VCaP (cell line): ENCODE measurements at regions not wholly inside any gene's neighbourhood (a gene's known extent, or its start where the extent isn't known, plus 50 kb on each side); places are given as distances from the start of the nearest gene placed in this dataset.

ENCODE experiments used
- H3K27ac ChIP-seq: fragments of 450-650 bp; 2 replicates; pipeline ENCODE4 v1.5.1; 2017
- CTCF ChIP-seq: fragments of 450-650 bp; conservative IDR thresholded peaks from 2 replicates; pipeline ENCODE4 v1.5.1; 2017; ENCODE audit warnings: mild to moderate bottlenecking, moderate library complexity

DNA sequence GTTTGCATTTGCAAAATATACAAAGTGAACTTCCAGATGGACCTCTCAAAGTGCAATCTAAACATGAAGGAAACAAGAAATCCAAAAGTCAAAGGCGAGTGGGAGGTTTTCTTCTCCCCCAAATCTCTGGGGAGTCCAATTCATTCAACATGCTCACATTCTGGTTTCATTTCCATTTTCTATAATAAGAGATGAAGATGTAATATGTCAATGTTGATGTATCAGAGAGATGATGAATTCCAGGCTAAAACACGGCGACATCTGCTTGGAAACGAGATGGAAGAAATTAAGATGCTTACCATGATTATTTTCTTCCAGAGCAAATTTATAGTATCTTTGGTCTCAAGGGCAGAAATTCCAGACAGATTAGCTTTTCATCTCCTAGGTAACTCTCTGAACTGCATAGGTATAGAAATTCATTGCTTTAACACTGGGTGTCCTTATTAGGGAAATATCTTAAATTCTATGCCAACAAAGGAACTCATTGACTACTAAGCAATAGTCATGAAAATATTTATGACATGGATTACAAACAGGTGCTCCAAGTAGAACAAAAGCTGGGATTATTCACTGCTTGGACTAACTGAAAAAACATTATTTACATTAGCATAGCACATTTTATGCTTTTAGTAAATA, 287.9 kb downstream of the SEC61B start:
- no peak overlapping the region for H3K27ac ChIP-seq

DNA sequence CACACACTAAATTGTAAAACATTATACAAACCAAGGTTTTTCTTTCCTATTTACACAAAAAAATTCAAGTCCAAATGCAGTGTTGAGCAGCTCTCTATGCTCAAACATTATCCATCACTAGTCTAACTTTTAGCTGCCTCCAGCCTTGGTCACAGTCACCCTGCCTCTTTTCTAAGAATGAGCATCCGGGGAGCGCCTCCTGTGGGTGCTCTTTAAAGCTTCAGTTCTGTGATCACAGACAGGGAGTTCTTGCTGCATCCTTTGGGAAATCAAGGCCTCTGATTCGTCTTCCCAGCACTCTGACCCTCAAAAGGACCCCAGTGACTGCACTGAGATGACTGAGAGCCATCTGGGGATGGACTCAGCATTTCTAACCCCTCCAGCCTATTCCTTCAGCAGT, 289.6 kb downstream of the SEC61B start:
- H3K27ac ChIP-seq = no peak overlapping the region

More for the DNA sequence above, 287.9 kb downstream of the SEC61B start:
- TF ChIP-seq CTCF = no peak

GRCh38 chr9:99513441-99514112, 291.5 kb downstream of the SEC61B start:
- no peak for TF ChIP-seq CTCF
- H3K27ac ChIP-seq = no peak overlapping the region

More for the DNA sequence above, 289.6 kb downstream of the SEC61B start:
- TF ChIP-seq CTCF = no peak

GRCh38 chr9:99515093-99515492, 293.0 kb downstream of the SEC61B start:
- TF ChIP-seq CTCF = no peak

DNA sequence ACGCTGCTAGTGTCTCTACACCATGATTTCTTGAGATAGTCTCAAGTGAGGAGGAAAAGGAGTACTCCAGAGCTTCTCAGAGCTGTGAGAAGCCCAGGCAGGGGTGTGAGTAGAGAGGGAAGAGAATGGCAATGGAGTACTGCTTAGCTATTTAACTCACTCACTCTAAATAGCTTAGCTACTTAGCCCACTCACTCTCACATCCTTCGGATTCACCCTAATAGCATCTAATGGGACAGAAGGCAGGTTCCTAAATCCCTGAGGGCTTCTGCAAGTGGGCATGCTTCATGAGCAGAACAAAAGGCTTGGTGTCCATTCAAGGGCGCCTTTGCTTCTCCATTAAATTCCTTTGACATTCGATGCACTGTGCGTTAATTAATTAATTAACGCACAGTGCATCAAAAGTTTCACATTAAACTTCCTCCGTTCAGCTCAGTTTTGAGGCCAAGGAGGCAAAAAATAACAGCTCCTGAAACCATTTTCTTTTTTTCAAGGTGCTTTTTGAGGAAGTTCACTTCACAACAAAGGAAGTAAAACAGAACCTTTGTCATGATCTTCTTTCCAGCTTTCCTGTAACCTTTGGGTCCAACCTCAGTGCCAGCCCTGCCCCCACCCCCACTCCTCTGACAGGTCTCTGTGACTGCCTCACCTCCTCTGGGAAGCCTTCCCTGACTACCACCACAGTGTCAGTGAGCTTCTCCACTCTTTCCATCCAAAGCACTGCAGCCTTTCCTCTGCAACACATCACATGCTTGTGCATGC, 294.0 kb downstream of the SEC61B start:
- TF ChIP-seq CTCF = no peak
- H3K27ac ChIP-seq = no peak overlapping the region

More at GRCh38 chr9:99515093-99515492, 293.0 kb downstream of the SEC61B start:
- no peak overlapping the region for H3K27ac ChIP-seq

GRCh38 chr9:99516657-99517049, 294.6 kb downstream of the SEC61B start:
- no peak for TF ChIP-seq CTCF
- no peak overlapping the region for H3K27ac ChIP-seq

GRCh38 chr9:99523838-99524237, 297.8 kb upstream of the NR4A3 start:
- no peak for TF ChIP-seq CTCF
- H3K27ac ChIP-seq = no peak overlapping the region
